NOMO-1 treated with dmso at 0.1 percent for 144 hours (cell line): ENCODE measurements at regions not wholly inside any gene's neighbourhood (a gene's known extent, or its start where the extent isn't known, plus 50 kb on each side); places are given as distances from the start of the nearest gene placed in this dataset.

Source experiments
- DNase-seq: peaks from one replicate; lab custom pipeline; 2025; ENCODE audit not compliant: unreplicated experiment; lab: John Stamatoyannopoulos, UW

DNA sequence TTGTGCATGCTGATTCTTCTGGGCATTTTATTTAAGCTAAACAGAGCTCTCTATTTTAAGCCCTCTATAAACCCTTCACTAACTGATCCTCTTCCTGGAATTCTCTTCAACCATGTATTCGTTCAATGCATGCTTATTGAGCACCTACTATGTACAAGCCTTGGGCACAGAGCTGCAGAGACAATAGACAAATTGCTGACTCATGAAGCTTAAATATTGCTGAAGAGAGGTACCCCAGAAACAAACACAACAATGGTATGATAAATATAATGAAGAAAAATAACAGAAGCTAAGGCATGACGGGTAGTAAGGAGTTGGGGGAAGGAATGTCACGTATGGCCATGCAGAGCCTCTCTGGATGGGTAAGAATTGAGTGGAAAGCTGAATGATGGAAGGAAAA lies 222.2 kb downstream of the PPARGC1A start:
- DNase-seq, result no peak

DNA sequence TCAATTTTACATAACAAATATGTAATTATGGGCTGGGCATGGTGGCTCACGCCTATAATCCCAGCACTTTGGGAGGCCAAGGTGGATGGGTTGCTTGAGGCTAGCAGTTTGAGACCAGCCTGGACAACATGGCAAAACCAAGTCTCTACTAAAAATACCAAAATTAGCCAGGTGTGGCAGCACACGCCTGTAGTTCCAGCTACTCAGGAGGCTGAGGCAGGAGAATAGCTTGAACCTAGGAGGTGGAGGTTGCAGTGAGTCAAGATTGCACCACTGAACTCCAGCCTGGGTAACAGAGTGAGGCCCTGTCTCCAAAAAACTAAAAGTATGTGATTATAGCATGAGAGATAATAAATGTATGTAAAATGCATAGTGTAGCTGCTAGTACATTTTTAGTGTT lies 229.0 kb downstream of the PPARGC1A start:
- no peak for DNase-seq

DNA sequence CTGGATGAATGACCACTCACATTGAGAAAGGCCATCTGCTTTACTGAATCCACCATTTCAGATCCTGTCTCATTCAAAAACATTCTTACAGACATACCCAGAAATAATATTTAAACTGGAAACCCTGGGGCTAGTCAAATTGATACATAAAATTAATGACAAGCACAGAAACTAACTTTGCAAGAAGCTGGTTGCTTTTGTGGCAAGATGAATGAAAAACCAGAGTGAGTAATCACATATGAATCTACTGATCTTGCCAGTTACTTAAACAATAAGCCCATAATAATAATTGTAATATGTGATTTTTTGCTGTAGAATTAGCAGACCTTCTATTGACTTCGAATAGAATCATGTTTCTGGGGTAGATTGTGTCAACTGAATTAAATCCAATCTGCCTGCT lies 235.1 kb downstream of the PPARGC1A start:
- DNase-seq, result no peak

DNA sequence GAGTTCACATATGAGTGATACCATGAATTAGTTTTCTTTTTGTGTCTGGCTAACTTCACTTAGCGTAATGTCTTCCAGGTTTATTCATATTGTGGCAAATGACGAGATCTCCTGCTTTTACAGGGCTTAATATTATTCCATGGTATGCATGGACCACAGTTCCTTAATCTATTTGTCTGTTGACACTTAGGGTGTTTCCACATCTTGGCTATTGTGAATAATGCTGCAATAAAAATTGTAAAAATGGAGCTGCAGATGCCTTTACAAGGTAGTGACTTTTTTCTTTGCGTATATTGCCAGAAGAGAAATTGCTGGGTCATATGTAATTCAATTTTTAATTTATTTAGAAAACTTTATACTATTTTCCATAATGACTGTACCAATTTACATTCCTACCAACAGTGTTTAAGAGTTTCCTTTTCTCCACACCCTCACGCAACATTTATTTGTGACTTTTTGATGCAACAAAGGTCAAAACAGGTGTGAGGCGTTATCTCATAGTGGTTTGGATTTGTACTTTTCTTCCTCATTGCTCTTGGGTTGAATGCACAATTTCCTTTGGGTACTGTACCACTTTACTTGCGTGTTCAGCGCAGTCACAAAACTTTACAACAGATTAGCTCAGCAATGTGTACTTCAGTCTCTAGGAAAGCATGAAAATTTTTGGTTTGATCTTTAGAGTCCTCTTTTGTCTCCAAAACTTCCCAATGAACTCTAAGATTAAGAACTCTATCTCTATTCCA lies 240.8 kb downstream of the PPARGC1A start:
- no peak for DNase-seq

DNA sequence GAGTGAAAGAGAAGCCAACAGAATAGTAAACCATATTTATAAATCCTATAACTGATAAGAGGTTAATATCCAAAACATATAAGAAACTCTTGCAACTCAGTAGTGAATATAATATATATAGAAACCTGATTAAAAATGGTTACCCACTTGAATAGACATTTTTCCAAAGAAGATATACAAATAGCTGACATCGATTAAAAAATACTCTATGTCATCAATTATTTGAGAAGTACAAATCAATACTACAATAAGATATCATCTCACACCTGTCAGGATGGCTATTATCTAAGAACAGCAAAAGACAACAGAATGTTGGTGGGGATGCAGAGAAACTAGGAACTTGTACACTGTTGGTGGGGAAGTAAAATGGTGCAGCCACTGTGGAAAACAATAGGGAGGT lies 254.4 kb downstream of the PPARGC1A start:
- DNase-seq, result no peak

DNA sequence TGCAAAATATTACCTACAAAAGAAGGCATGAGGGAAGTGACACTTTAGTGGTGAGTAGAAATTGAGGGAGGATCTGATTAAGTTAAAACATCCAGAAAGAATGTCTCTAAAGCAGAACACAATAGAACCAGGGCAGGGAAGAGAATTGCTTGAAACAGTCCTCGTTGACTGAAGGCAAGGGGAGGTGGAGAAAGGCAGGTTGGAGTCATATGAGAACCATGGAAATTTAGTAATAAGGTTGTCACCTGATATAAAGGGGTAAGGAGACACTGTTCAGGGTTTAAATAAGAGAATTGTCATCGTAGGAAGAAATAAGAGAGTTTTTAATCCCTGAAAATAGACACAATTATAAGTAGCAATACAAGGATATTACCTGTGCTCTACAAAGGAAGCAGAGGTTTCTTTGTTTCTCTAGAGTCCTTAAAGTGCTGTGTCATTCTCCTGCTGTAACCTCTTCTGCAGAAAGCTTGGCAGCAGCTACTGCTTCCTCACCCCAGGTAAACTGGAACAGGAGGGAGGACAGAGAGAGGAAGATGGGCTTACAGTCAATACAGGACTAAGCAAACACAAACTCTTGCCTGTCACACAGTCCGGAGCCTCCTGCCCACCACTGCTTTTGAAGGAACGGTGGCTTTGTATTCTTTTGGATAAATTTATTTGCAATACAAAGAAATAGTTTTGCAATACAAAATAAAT lies 258.4 kb downstream of the PPARGC1A start:
- DNase-seq, result no peak

DNA sequence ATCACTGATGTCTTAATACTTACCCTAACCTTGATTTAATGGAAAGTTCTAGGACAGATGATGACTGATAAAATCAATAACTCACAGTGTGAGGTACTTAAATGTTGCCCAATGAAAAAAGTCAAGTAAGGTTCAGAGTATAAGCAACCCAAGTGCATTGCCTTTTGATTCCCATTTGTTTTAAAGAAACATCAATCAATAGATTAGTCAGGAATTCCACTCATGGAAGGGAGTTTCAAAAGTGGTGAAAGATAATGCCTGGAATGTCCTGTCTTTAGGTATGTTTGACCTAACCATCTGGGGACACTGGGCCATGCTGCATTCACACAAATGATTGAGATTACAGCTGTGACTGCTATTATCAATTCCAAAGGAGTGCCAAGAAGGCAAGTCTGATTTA lies 259.7 kb downstream of the PPARGC1A start:
- no peak for DNase-seq

DNA sequence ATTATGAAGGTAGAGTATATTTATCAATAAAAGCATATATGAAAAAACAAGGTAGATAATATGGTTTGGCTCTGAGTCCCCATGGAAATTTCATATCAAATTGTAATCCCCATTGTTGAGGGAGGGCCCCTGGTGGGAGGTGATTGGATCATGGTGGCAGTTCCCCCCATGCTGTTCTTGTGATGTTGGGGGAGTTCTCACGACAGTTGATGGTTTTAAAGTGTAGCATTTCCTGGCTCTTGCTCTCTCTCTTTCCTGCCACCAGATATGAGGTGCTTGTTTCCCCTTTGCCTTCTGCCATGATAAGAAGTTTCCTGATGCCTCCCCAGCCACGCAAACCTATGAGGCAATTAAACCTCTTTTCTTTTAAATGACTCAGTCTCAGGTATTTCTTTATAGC lies 260.4 kb downstream of the PPARGC1A start:
- no peak for DNase-seq

DNA sequence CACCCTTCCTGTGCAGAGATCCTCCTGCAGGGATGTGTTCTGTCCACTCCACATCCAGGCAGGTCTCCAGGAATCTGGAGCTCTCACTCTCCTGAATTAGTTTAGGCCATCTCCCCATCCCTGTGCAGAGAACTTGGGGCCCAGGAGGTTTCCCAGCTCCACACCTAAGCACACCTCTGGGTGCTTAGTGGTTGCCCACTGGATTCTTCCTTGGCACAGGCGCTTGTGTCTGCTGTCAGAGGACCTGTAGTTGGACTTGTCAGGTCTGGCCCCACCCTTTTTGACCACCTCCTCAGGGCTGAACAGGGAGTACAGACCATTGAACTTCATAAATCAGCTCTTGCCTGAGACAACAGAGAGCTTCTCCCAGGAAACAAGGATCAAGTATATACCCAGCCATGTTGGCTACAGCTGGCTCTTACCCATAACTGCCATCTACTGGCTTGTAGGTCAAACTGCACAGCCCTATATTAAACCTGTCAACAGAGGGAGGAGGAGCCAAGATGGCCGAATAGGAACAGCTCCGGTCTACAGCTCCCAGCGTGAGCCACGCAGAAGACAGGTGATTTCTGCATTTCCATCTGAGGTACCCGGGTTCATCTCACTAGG lies 275.5 kb downstream of the PPARGC1A start:
- DNase-seq, result no peak

DNA sequence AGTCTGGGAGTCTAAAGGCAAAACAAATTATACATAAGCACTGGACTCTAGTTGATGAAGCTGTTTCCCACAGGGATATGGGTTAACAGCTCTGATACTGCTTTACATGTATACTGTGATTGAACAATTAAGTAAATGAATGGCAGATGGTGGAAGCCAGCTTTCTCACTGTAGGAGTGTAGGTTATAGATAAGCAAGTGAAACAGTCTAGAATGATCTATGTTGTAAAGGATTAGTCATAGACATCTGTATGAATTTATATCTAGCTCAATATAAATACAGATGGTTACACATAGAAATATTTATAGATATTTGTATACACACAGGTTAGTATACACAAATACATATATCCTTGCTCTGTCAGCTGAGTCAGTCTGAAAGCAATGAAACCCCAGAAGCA lies 276.1 kb downstream of the PPARGC1A start:
- no peak for DNase-seq

DNA sequence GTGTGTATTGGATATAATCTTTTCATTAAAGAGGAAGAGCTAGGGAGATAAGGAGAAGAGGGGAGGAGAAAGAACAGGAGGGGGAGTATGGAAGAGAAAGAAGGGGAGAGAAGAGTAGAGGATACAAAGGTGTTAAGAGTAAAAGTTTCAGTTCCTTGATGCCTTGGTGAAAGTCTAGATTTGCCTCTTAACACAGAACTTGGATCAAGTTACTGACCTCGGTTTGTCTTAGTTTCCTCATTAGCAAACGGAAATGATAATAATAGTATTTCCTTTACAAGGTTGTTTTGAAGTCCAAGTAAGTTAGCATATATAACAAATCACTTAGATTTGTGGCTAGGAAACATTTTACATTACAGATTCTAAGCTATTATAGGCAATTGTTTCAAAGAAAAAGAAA lies 287.1 kb downstream of the PPARGC1A start:
- no peak for DNase-seq

DNA sequence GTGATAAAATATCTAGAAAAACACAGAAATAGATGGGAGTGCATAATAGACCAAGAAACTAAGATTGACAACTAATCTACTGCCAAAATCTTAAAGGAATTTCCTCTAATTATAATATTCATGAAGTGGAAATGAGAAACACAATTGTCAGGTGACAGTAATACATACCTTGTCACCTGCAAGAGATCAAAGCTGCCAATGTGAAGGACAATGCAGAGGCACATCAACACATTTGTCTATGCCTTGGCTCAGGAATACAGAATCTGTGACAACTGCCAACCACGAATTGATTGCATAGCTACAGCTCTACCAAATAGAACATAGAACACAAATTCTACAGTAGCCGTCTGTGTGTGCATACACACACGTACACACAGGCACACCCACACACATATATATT lies 295.7 kb downstream of the PPARGC1A start:
- no peak for DNase-seq

DNA sequence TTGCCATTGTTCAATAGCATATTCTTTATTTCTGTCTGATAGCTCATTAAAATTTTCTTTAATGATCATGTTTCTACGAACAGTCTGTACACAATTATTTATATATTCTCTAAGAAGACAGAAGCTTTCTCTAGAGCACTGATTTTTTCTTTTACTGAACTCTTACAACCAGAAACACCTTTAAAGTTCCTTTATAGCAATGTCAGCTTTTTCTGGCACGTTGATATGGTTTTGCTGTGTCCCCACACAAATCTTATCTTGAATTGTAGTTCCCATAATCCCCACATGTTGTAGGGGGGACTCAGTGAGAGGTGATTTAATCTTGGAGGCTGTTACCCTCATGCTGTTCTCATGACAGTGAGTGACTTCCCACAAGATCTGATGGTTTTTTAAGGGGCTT lies 299.4 kb downstream of the PPARGC1A start:
- DNase-seq, result no peak

DNA sequence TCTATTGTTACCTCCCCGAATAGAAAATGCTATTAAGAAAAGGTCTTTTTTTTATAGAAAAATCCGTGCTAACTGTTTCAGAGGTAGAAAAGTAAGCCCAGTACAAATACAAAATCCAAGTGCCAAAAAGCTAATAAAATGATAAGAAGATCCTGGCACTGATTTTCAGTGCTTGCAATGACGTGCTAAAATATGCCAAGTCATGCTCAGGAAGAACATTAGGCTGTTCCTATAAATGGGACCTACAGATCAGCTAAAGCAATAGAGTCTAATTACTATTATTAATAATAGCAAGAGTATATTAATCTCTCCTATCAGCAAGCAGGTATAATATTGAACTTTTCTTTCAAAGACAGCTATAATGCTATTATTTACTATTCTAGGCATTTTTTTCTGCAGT lies 305.8 kb downstream of the PPARGC1A start:
- no peak for DNase-seq

DNA sequence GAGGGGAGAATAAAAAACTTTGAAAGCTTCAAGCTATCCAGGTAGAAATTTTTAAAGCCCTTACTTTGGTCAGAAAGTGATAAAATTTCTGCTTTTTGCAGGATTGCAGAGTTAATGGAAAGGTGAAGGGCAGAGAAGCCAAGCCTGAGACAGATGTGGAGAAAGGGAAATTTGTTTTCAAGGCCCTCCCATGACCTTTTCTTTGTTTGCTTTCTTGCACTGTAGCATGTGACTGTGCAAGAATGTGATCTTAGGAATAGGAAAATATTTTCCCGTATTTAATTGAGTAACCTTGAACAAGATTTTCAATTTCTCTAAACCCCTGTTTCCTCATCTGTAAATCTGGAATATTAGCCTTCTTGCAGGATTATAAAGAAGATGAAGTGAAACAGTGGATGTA lies 307.2 kb downstream of the PPARGC1A start:
- no peak for DNase-seq

DNA sequence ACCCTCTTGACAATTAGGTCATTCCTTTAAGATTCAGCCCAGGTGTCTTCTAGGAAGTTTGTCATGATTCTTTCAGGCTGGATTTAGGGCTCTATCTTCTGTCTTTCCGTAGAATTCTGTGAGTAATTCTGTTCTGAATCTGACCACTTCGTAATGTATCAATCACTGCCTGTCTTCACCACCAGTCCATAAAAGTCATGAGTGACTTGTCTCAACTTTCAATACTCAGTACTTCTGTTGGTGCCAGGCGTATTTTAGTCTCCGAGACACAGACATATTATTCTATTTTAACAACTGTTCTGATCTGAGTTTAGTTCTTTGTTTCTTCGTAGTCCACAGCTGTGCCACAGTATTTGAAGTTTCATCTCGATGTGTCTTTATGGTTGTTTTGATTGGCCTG lies 310.7 kb downstream of the PPARGC1A start:
- DNase-seq, result no peak

DNA sequence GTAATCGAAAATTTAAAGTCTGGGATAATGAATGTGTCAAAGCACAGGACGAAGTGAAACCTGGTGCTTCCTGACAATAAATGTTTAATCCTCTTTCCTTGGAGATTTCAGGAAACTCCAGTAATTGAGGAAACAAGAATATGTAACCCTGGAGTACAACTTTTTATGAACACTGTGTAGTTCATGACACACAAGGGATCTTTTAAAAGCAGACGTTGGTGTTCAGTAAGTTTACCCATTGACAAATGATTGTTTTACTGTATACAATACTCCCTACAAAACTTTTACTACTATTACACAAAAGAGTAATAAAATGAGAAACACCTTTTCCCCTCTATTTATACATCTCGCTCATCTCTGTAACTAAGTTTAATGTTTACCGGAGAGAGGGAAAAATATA lies 312.4 kb downstream of the PPARGC1A start:
- no peak for DNase-seq

DNA sequence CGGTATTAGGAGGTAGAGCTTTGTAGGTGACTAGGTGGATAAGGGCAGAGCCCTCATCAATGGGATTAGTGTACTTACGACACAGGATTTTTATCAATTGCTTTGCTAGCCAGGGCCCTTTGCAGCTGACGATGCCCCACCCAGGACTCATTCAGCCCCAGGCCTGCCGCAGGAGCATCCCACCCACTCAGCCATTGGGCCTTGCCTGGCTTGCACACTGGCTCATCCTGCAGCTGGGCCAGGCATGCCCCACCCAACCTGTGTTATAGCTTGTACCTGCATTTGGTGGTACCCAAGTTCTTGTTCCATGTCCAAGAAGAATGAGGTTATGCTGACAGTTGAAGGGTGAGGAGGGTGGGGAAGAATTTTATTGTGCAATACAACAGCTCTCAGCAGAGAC lies 317.5 kb downstream of the PPARGC1A start:
- DNase-seq, result no peak

DNA sequence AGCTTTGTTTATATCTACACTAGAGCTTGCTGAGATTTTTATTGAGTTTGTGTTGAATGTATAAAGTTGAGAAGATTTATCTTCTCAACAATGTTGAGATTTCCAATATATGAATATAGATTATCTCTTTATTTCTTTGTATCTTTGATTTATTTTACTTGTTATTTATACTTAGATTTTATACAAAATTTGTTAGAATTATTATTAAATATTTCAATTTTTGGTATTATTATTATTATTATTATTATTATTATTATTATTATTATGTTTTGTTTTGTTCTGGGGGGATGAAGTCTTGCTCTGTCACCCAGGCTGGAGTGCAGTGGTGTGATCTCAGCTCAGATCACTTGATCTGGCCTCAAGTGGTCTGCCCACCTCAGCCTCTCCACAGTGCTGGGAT lies 322.5 kb downstream of the PPARGC1A start:
- no peak for DNase-seq

DNA sequence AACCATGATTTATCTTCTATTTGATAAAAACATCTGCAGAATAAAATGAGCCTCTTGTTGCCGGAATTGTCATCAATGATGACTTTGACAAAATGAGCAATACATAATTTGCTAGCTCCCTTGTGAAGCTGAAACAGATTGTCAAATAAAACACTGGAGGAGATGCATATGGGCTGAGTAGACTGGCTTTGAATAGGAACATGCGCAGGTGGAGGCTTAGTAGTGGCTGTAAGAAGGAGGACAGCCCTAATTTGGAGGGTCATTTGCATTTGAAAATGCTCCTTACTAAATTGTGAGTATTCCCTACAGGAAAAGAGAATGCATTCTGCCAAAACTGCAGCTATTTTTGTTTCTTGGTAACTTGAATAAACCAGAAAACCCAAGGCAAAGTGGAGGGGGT lies 329.1 kb downstream of the PPARGC1A start:
- no peak for DNase-seq

DNA sequence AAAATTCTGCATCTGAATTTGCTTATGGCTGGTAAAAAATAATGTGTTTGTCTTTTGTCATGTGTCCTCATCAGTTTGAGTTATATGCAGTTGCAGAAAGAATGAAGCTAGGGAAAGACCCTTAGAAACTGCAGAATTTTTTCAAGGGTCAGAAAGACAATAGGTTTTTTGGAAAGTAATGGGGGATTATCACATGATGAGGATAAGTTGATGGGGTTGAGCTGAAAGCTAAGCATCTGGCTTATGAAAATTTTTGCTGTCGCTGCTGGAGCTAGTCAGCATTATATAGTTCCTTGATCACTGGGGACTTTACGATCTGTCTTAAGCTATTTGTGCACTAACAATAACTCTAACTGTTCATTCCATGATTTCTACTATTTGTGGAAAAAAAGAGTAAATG lies 331.7 kb downstream of the PPARGC1A start:
- DNase-seq, result no peak

DNA sequence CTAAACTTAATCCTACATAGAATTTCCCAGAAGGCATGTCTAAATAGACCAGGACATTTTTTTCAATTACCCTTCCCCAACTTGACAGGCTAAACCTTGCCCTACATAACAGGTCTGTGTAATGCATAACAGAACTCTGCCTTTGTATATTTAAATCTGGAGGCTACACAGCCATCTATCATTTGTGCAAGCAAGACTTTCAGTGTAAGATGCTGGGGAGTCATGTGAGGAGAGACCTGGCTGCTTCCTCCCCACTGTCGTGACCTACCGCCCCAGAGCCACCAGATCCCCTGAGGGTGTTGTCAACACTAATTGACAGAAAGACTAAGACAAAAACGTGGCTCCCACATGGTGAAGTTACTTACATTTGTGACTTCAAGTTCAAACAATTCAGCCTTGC lies 342.2 kb downstream of the PPARGC1A start:
- no peak for DNase-seq

DNA sequence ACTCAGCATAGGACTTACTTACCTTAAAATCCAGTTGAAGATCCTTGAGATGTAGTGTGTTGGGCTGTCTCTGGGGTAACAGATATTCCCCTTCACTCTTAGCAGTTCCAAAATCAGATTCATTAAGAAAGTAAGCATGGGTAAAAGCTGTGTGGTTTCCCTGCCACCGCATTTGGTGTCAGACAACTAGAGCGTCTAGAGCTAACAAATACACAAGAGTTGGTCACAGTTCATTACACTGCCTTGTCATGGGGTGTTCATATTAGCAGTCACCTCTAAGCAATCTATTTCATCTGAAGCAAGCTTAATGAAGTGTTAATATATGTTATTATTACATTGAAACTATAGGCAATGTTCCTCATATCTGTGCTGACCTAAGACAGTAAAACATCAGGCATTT lies 342.8 kb downstream of the PPARGC1A start:
- DNase-seq, result no peak
